ENCODE measurements at regions not wholly inside any gene's neighbourhood (a gene's known extent, or its start where the extent isn't known, plus 50 kb on each side); places are given as distances from the start of the nearest gene placed in this dataset.

- no peak for TF ChIP-seq CTCF (IDR thresholded peaks at IDR 0.05; ENCODE audit: low read depth, low read length)
- H3K4me3 ChIP-seq (ENCODE audit: low read depth, low read length), result no peak overlapping the region
Measured at GRCh38 chr10:111747751-111748150, 435.8 kb downstream of the GPAM start.

GRCh38 chr10:111748184-111748583, 435.4 kb downstream of the GPAM start:
- TF ChIP-seq CTCF (IDR thresholded peaks at IDR 0.05; ENCODE audit: low read depth, low read length), result no peak
- no peak overlapping the region for H3K4me3 ChIP-seq (ENCODE audit: low read depth, low read length)

GRCh38 chr10:111750165-111750849, 433.3 kb downstream of the GPAM start:
- no peak for TF ChIP-seq CTCF (IDR thresholded peaks at IDR 0.05; ENCODE audit: low read depth, low read length)
- no peak overlapping the region for H3K4me3 ChIP-seq (ENCODE audit: low read depth, low read length)

GRCh38 chr10:111756217-111757061, 427.1 kb downstream of the GPAM start:
- no peak for TF ChIP-seq CTCF (IDR thresholded peaks at IDR 0.05; ENCODE audit: low read depth, low read length)
- H3K4me3 ChIP-seq (ENCODE audit: low read depth, low read length), result no peak overlapping the region

GRCh38 chr10:111758593-111758992, 425.0 kb downstream of the GPAM start:
- no peak for TF ChIP-seq CTCF (IDR thresholded peaks at IDR 0.05; ENCODE audit: low read depth, low read length)
- no peak overlapping the region for H3K4me3 ChIP-seq (ENCODE audit: low read depth, low read length)

GRCh38 chr10:111762114-111762513, 421.5 kb downstream of the GPAM start:
- no peak overlapping the region for H3K4me3 ChIP-seq (ENCODE audit: low read depth, low read length)
- no peak for TF ChIP-seq CTCF (IDR thresholded peaks at IDR 0.05; ENCODE audit: low read depth, low read length)

- TF ChIP-seq CTCF (IDR thresholded peaks at IDR 0.05; ENCODE audit: low read depth, low read length), result no peak
- no peak overlapping the region for H3K4me3 ChIP-seq (ENCODE audit: low read depth, low read length)
Measured at GRCh38 chr10:111765216-111765615, 418.3 kb downstream of the GPAM start.

All from WI38 (cell line).